Esophagus squamous epithelium (tissue), 5 donors: ENCODE measurements at regions not wholly inside any gene's neighbourhood (a gene's known extent, or its start where the extent isn't known, plus 50 kb on each side); places are given as distances from the start of the nearest gene placed in this dataset.

Experiments used
- DNase-seq: peaks from one replicate; lab custom pipeline; 2025; lab: John Stamatoyannopoulos, UW
- H3K27ac ChIP-seq, 4 donors: fragments of 200-600 bp; sonication (generic); one replicate each; pipeline ENCODE4 v1.5.1; 2016 to 2019; ENCODE audit warnings: mild to moderate bottlenecking in 1 of 4
- H3K27me3 ChIP-seq, 4 donors: fragments of 200-600 bp; sonication (generic); 1 replicate in 3 of 4; 2 replicates in 1 of 4; pipeline versions ENCODE4 v1.5.1 to v1.6.0; 2017 to 2021; ENCODE audit warnings: antibody characterized with exemption in 1 of 4
- H3K36me3 ChIP-seq, 3 donors: fragments of 200-600 bp; sonication (generic); one replicate each; pipeline ENCODE4 v1.5.1; 2016 to 2019
- H3K4me1 ChIP-seq, 3 donors: fragments of 200-600 bp; sonication (generic); one replicate each; pipeline ENCODE4 v1.5.1; 2017 to 2019
- H3K4me3 ChIP-seq, 4 donors: fragments of 200-600 bp; sonication (generic); 1 replicate in 3 of 4; 2 replicates in 1 of 4; pipeline ENCODE4 v1.5.1; 2016 to 2019; ENCODE audit warnings: mild to moderate bottlenecking in 2 of 4, moderate library complexity in 1 of 4
- H3K9me3 ChIP-seq, 3 donors: fragments of 200-600 bp; sonication (generic); one replicate each; pipeline ENCODE4 v1.5.1; 2016 to 2019
- CTCF ChIP-seq, 6 experiments: fragments of 450-650 bp in 4 of 6; fragments of 200-600 bp in 2 of 6; sonication (generic) in 2 of 6; IDR thresholded peaks; one replicate each; pipeline ENCODE4 v1.5.1; 2016 to 2019; ENCODE audit warnings: antibody characterized with exemption in 6 of 6, mild to moderate bottlenecking in 4 of 6, moderate library complexity in 4 of 6
- POLR2A ChIP-seq, 4 donors: fragments of 450-650 bp; IDR thresholded peaks; one replicate each; pipeline ENCODE4 v1.6.1; 2017; ENCODE audit warnings: antibody characterized with exemption in 4 of 4, mild to moderate bottlenecking in 4 of 4, moderate library complexity in 3 of 4
- WGBS, 2 donors: methylation state at CpG; one replicate each; pipeline ENCODE4 v1.1.5; 2018; 5-methylcytosine and 5-hydroxymethylcytosine counted together
- intact Hi-C: fragments of 100-400 bp; cut with DNase I; formaldehyde crosslinking; loops from one replicate; pipeline ENCODE4 v1.15.0; 2022
- donor health status: DM: yes; HTN: yes; CAD: no.

GRCh38 chr7:120053390-120053961 lies 219.5 kb upstream of the KCND2 start:
- Histone ChIP-seq H3K9me3 (no peaks in the 10 kb centered on the region), H3K36me3 (no peaks in the 10 kb centered on the region)
- 37 to 38% methylated on average over 5 of the region's 5 CpGs for WGBS, 2 donors

GRCh38 chr7:120054376-120055100 lies 218.4 kb upstream of the KCND2 start:
- 76 to 79% methylated on average over 12 of the region's 12 CpGs for WGBS, 2 donors
- H3K27ac ChIP-seq, result peak overlapping the region; percentile 21 to 77 (median 56)
- H3K36me3 ChIP-seq, result no peaks in the 10 kb centered on the region
- TF ChIP-seq CTCF (IDR thresholded peaks at IDR 0.05) (no peak), POLR2A (IDR thresholded peaks at IDR 0.05) (no peak)
- peaks cover 0 to 14% (median 0%) of the 10 kb centered on the region in 3 donors for H3K4me1 ChIP-seq
- no peaks in the 10 kb centered on the region for H3K27me3 ChIP-seq
- DNase-seq, result no peak
- intact Hi-C loops, result no loop called here
- no peaks in the 10 kb centered on the region for H3K9me3 ChIP-seq
- no peak overlapping the region for H3K4me3 ChIP-seq

More at GRCh38 chr7:120053390-120053961, 219.5 kb upstream of the KCND2 start:
- TF ChIP-seq CTCF (IDR thresholded peaks at IDR 0.05), result no peak
- no peak for TF ChIP-seq POLR2A (IDR thresholded peaks at IDR 0.05)
- Histone ChIP-seq H3K27me3 (no peaks in the 10 kb centered on the region), H3K4me3 (no peak overlapping the region), H3K4me1 (peaks cover 0 to 14% (median 0%) of the 10 kb centered on the region in 3 donors), H3K27ac (peak overlapping the region; percentile 21 to 77 (median 56))
- intact Hi-C loops, result no loop called here
- DNase-seq, result no peak

- intact Hi-C loops, result no loop called here
- Histone ChIP-seq H3K36me3 (no peaks in the 10 kb centered on the region), H3K27ac (peak overlapping the region in 1 of 4 donors; percentile 46), H3K4me1 (peaks cover 0 to 14% (median 0%) of the 10 kb centered on the region in 3 donors), H3K9me3 (no peaks in the 10 kb centered on the region), H3K4me3 (no peak overlapping the region), H3K27me3 (no peaks in the 10 kb centered on the region)
- DNase-seq, result no peak
- WGBS, 2 donors, result 63 to 82% methylated on average over 4 of the region's 4 CpGs
- TF ChIP-seq POLR2A (IDR thresholded peaks at IDR 0.05) (no peak), CTCF (IDR thresholded peaks at IDR 0.05) (no peak)
Measured at GRCh38 chr7:120055300-120055699, 217.7 kb upstream of the KCND2 start.

- WGBS, 2 donors, result 87 to 100% methylated on average over 2 to 3 of the region's 4 CpGs
- H3K4me1 ChIP-seq, result peaks cover 0 to 14% (median 0%) of the 10 kb centered on the region in 3 donors
- H3K36me3 ChIP-seq, result no peaks in the 10 kb centered on the region
- H3K27me3 ChIP-seq, result no peaks in the 10 kb centered on the region
- H3K4me3 ChIP-seq, result no peak overlapping the region
- no peak overlapping the region for H3K27ac ChIP-seq
- no peak for DNase-seq
- intact Hi-C loops, result no loop called here
- H3K9me3 ChIP-seq, result no peaks in the 10 kb centered on the region
- TF ChIP-seq POLR2A (IDR thresholded peaks at IDR 0.05) (no peak), CTCF (IDR thresholded peaks at IDR 0.05) (no peak)
Measured at GRCh38 chr7:120056227-120056626, 216.7 kb upstream of the KCND2 start.

GRCh38 chr7:120059641-120060040 lies 213.3 kb upstream of the KCND2 start:
- 71% methylated on average over 1 of the region's 1 CpG; no CpG with 5 or more reads in 1 of the 2 donors for WGBS, 2 donors
- intact Hi-C loops, result no loop called here
- H3K9me3 ChIP-seq, result no peaks in the 10 kb centered on the region

More at GRCh38 chr7:120059641-120060040, 213.3 kb upstream of the KCND2 start:
- TF ChIP-seq POLR2A (IDR thresholded peaks at IDR 0.05) (no peak), CTCF (IDR thresholded peaks at IDR 0.05) (no peak)
- Histone ChIP-seq H3K36me3 (no peaks in the 10 kb centered on the region), H3K27me3 (no peaks in the 10 kb centered on the region), H3K4me1 (no peaks in the 10 kb centered on the region), H3K4me3 (no peak overlapping the region), H3K27ac (no peak overlapping the region)
- DNase-seq, result no peak
